Activated CD4-positive, alpha-beta T cell treated with anti-CD3 and anti-CD28 coated beads, Interleukin-2, amount 50 U/mL, for 1 hour (primary cell): ENCODE measurements at regions not wholly inside any gene's neighbourhood (a gene's known extent, or its start where the extent isn't known, plus 50 kb on each side); places are given as distances from the start of the nearest gene placed in this dataset.
"Not testable (repeated sequence)": the region's sequence is repeated elsewhere in the genome, so short reads cannot be mapped to it uniquely, and the experiment has no call there.

ENCODE experiments used
- DNase-seq: peaks from one replicate; pipeline ENCODE4 v3.0.0-alpha.2; 2020

GRCh38 chr1:228994676-228995594, 259.7 kb downstream of the RHOU start:
- DNase-seq = no peak

GRCh38 chr1:228996281-228996680, 261.0 kb downstream of the RHOU start:
- no peak for DNase-seq

GRCh38 chr1:228997721-228998144, 262.5 kb downstream of the RHOU start:
- DNase-seq = no peak

GRCh38 chr1:228998179-228998578, 262.9 kb downstream of the RHOU start:
- no peak for DNase-seq

GRCh38 chr1:228999446-229000170, 264.3 kb downstream of the RHOU start:
- DNase-seq = no peak

- DNase-seq = no peak
Measured at GRCh38 chr1:229000187-229000586, 264.9 kb downstream of the RHOU start.

GRCh38 chr1:229001467-229002011, 266.3 kb downstream of the RHOU start:
- DNase-seq = no peak

- no peak for DNase-seq
Measured at GRCh38 chr1:229002037-229002436, 266.8 kb downstream of the RHOU start.

GRCh38 chr1:229002451-229002960, 267.2 kb downstream of the RHOU start:
- no peak for DNase-seq

- DNase-seq = no peak
Measured at GRCh38 chr1:229003233-229004031, 267.5 kb upstream of the RAB4A start.

GRCh38 chr1:229004066-229004833, 266.7 kb upstream of the RAB4A start:
- DNase-seq = no peak

GRCh38 chr1:229005097-229005496, 265.8 kb upstream of the RAB4A start:
- no peak for DNase-seq

- no peak for DNase-seq
Measured at GRCh38 chr1:229005556-229005955, 265.4 kb upstream of the RAB4A start.

GRCh38 chr1:229006121-229006870, 264.6 kb upstream of the RAB4A start:
- no peak for DNase-seq

GRCh38 chr1:229007167-229007566, 263.7 kb upstream of the RAB4A start:
- DNase-seq = no peak

GRCh38 chr1:229007701-229008100, 263.2 kb upstream of the RAB4A start:
- no peak for DNase-seq

GRCh38 chr1:229008347-229008746, 262.6 kb upstream of the RAB4A start:
- DNase-seq = not testable (repeated sequence)

- no peak for DNase-seq
Measured at GRCh38 chr1:229011022-229011421, 259.9 kb upstream of the RAB4A start.

GRCh38 chr1:229012823-229013222, 258.1 kb upstream of the RAB4A start:
- DNase-seq = no peak

GRCh38 chr1:229013981-229014380, 256.9 kb upstream of the RAB4A start:
- no peak for DNase-seq

GRCh38 chr1:229015806-229016205, 255.1 kb upstream of the RAB4A start:
- no peak for DNase-seq
